Activated T-cell treated with anti-CD3 and anti-CD28 coated beads for 24 hours (primary cell): ENCODE measurements at regions not wholly inside any gene's neighbourhood (a gene's known extent, or its start where the extent isn't known, plus 50 kb on each side); places are given as distances from the start of the nearest gene placed in this dataset.
"Not testable (repeated sequence)": the region's sequence is repeated elsewhere in the genome, so short reads cannot be mapped to it uniquely, and the experiment has no call there.

ENCODE experiments used
- DNase-seq: peaks from one replicate; pipeline ENCODE4 v3.0.0-alpha.2; 2020; ENCODE audit warnings: low read depth

GRCh38 chr9:13439685-13440476 is 160.4 kb upstream of the MPDZ start:
- DNase-seq, result no peak

- DNase-seq, result no peak
Measured at GRCh38 chr9:13437866-13438265, 158.4 kb upstream of the MPDZ start.

- DNase-seq, result no peak
Measured at GRCh38 chr9:13436591-13436990, 157.1 kb upstream of the MPDZ start.

GRCh38 chr9:13433453-13433852 is 154.0 kb upstream of the MPDZ start:
- not testable (repeated sequence) for DNase-seq

- no peak for DNase-seq
Measured at GRCh38 chr9:13432904-13433303, 153.4 kb upstream of the MPDZ start.

GRCh38 chr9:13431692-13432091 is 152.2 kb upstream of the MPDZ start:
- no peak for DNase-seq

- DNase-seq, result no peak
Measured at GRCh38 chr9:13431222-13431536, 151.7 kb upstream of the MPDZ start.

GRCh38 chr9:13430368-13431221 is 151.1 kb upstream of the MPDZ start:
- DNase-seq, result no peak

- no peak for DNase-seq
Measured at GRCh38 chr9:13429301-13430190, 150.1 kb upstream of the MPDZ start.

GRCh38 chr9:13428766-13429165 is 149.3 kb upstream of the MPDZ start:
- no peak for DNase-seq

- no peak for DNase-seq
Measured at GRCh38 chr9:13427587-13427986, 148.1 kb upstream of the MPDZ start.

GRCh38 chr9:13426606-13427005 is 147.1 kb upstream of the MPDZ start:
- DNase-seq, result no peak

GRCh38 chr9:13424872-13425271 is 145.4 kb upstream of the MPDZ start:
- DNase-seq, result no peak

- DNase-seq, result no peak
Measured at GRCh38 chr9:13424204-13424603, 144.7 kb upstream of the MPDZ start.

GRCh38 chr9:13414349-13414748 is 134.9 kb upstream of the MPDZ start:
- DNase-seq, result no peak

GRCh38 chr9:13412331-13412730 is 132.8 kb upstream of the MPDZ start:
- no peak for DNase-seq

GRCh38 chr9:13411791-13412190 is 132.3 kb upstream of the MPDZ start:
- no peak for DNase-seq

- DNase-seq, result no peak
Measured at GRCh38 chr9:13410566-13411031, 131.1 kb upstream of the MPDZ start.

GRCh38 chr9:13397661-13398060 is 118.2 kb upstream of the MPDZ start:
- no peak for DNase-seq

- no peak for DNase-seq
Measured at GRCh38 chr9:13397220-13397619, 117.7 kb upstream of the MPDZ start.

GRCh38 chr9:13396418-13396817 is 116.9 kb upstream of the MPDZ start:
- no peak for DNase-seq

- DNase-seq, result no peak
Measured at GRCh38 chr9:13395156-13395555, 115.7 kb upstream of the MPDZ start.
